ENCODE measurements at regions not wholly inside any gene's neighbourhood (a gene's known extent, or its start where the extent isn't known, plus 50 kb on each side); places are given as distances from the start of the nearest gene placed in this dataset.

GRCh38 chr4:116395408-116395807 lies 690.0 kb downstream of the TRAM1L1 start:
- TF ChIP-seq NFIC (IDR thresholded peaks at IDR 0.05) (no peak), TEAD4 (IDR thresholded peaks at IDR 0.05) (no peak), CEBPB (IDR thresholded peaks at IDR 0.05) (no peak), REST (IDR thresholded peaks at IDR 0.05; ENCODE audit: low read depth) (no peak), EGR1 (IDR thresholded peaks at IDR 0.05) (no peak), EP300 (IDR thresholded peaks at IDR 0.05; ENCODE audit: borderline replicate concordance) (no peak), YY1 (IDR thresholded peaks at IDR 0.05; ENCODE audit: low read depth) (no peak), RAD21 (IDR thresholded peaks at IDR 0.05; ENCODE audit: low read depth) (no peak), FOXM1 (IDR thresholded peaks at IDR 0.05; ENCODE audit: borderline replicate concordance, low read depth) (no peak), TCF12 (IDR thresholded peaks at IDR 0.05; ENCODE audit: low read depth) (no peak), USF1 (IDR thresholded peaks at IDR 0.05) (no peak), TAF1 (IDR thresholded peaks at IDR 0.05; ENCODE audit: low read depth) (no peak), MAX (IDR thresholded peaks at IDR 0.05) (no peak), CREB1 (IDR thresholded peaks at IDR 0.05; ENCODE audit: low read depth) (no peak), ZBTB7A (IDR thresholded peaks at IDR 0.05; ENCODE audit: low read depth) (no peak)

GRCh38 chr4:116391020-116391419 lies 694.4 kb downstream of the TRAM1L1 start:
- TF ChIP-seq EGR1 (IDR thresholded peaks at IDR 0.05), result no peak
- TF ChIP-seq YY1 (IDR thresholded peaks at IDR 0.05; ENCODE audit: low read depth), result no peak
- no peak for TF ChIP-seq REST (IDR thresholded peaks at IDR 0.05; ENCODE audit: low read depth)
- TF ChIP-seq TAF1 (IDR thresholded peaks at IDR 0.05; ENCODE audit: low read depth), result no peak
- no peak for TF ChIP-seq CEBPB (IDR thresholded peaks at IDR 0.05)
- TF ChIP-seq RAD21 (IDR thresholded peaks at IDR 0.05; ENCODE audit: low read depth), result no peak
- no peak for TF ChIP-seq FOXM1 (IDR thresholded peaks at IDR 0.05; ENCODE audit: borderline replicate concordance, low read depth)
- TF ChIP-seq TEAD4 (IDR thresholded peaks at IDR 0.05), result no peak
- no peak for TF ChIP-seq CREB1 (IDR thresholded peaks at IDR 0.05; ENCODE audit: low read depth)
- no peak for TF ChIP-seq ZBTB7A (IDR thresholded peaks at IDR 0.05; ENCODE audit: low read depth)
- TF ChIP-seq EP300 (IDR thresholded peaks at IDR 0.05; ENCODE audit: borderline replicate concordance), result no peak
- TF ChIP-seq USF1 (IDR thresholded peaks at IDR 0.05), result no peak
- no peak for TF ChIP-seq TCF12 (IDR thresholded peaks at IDR 0.05; ENCODE audit: low read depth)
- no peak for TF ChIP-seq MAX (IDR thresholded peaks at IDR 0.05)
- TF ChIP-seq NFIC (IDR thresholded peaks at IDR 0.05), result no peak

- TF ChIP-seq CREB1 (IDR thresholded peaks at IDR 0.05; ENCODE audit: low read depth) (no peak), EP300 (IDR thresholded peaks at IDR 0.05; ENCODE audit: borderline replicate concordance) (no peak), FOXM1 (IDR thresholded peaks at IDR 0.05; ENCODE audit: borderline replicate concordance, low read depth) (no peak), NFIC (IDR thresholded peaks at IDR 0.05) (no peak), TAF1 (IDR thresholded peaks at IDR 0.05; ENCODE audit: low read depth) (no peak), REST (IDR thresholded peaks at IDR 0.05; ENCODE audit: low read depth) (no peak), CEBPB (IDR thresholded peaks at IDR 0.05) (no peak), YY1 (IDR thresholded peaks at IDR 0.05; ENCODE audit: low read depth) (no peak), MAX (IDR thresholded peaks at IDR 0.05) (no peak), ZBTB7A (IDR thresholded peaks at IDR 0.05; ENCODE audit: low read depth) (no peak), RAD21 (IDR thresholded peaks at IDR 0.05; ENCODE audit: low read depth) (no peak), TCF12 (IDR thresholded peaks at IDR 0.05; ENCODE audit: low read depth) (no peak), USF1 (IDR thresholded peaks at IDR 0.05) (no peak), TEAD4 (IDR thresholded peaks at IDR 0.05) (no peak), EGR1 (IDR thresholded peaks at IDR 0.05) (no peak)
Observed at GRCh38 chr4:116389139-116389538, 696.2 kb downstream of the TRAM1L1 start.
